ENCODE measurements at regions not wholly inside any gene's neighbourhood (a gene's known extent, or its start where the extent isn't known, plus 50 kb on each side); places are given as distances from the start of the nearest gene placed in this dataset.

DNA sequence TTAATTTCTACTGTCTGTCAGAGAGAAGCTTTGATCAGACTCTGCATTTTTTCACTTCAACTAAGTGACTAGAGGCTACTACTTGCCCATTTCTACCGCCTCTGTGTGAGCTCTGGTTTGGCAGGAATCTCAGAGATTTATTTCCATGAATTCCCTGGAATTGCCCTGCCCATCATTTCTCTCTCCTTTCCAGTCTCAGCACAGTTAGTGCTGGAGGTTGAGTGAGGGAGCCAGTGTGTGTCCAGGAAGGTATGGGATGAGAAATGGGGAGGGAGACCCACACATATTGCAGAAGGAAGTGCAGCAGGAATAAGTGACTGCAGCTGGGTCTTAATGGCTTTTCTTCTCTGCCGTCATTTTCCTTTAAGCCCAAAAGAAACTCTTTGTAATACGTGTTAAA, 443.1 kb upstream of the ZNF462 start:
- peak; percentile 82 for ATAC-seq
- TF ChIP-seq, protein P1, sequence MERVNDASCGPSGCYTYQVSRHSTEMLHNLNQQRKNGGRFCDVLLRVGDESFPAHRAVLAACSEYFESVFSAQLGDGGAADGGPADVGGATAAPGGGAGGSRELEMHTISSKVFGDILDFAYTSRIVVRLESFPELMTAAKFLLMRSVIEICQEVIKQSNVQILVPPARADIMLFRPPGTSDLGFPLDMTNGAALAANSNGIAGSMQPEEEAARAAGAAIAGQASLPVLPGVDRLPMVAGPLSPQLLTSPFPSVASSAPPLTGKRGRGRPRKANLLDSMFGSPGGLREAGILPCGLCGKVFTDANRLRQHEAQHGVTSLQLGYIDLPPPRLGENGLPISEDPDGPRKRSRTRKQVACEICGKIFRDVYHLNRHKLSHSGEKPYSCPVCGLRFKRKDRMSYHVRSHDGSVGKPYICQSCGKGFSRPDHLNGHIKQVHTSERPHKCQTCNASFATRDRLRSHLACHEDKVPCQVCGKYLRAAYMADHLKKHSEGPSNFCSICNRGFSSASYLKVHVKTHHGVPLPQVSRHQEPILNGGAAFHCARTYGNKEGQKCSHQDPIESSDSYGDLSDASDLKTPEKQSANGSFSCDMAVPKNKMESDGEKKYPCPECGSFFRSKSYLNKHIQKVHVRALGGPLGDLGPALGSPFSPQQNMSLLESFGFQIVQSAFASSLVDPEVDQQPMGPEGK (CRISPR knock-in tag; IDR thresholded peaks at IDR 0.05; ENCODE audit: borderline replicate concordance) = no peak
- TF ChIP-seq, protein P2, sequence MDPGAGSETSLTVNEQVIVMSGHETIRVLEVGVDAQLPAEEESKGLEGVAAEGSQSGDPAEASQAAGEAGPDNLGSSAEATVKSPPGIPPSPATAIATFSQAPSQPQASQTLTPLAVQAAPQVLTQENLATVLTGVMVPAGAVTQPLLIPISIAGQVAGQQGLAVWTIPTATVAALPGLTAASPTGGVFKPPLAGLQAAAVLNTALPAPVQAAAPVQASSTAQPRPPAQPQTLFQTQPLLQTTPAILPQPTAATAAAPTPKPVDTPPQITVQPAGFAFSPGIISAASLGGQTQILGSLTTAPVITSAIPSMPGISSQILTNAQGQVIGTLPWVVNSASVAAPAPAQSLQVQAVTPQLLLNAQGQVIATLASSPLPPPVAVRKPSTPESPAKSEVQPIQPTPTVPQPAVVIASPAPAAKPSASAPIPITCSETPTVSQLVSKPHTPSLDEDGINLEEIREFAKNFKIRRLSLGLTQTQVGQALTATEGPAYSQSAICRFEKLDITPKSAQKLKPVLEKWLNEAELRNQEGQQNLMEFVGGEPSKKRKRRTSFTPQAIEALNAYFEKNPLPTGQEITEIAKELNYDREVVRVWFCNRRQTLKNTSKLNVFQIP (CRISPR knock-in tag; IDR thresholded peaks at IDR 0.05; ENCODE audit: borderline replicate concordance, low read depth) = no peak
- TF ChIP-seq TOX (CRISPR knock-in tag; IDR thresholded peaks at IDR 0.05; ENCODE audit: borderline replicate concordance) (no peak), ISL1 (CRISPR knock-in tag; IDR thresholded peaks at IDR 0.05) (no peak), ZNF8 (CRISPR knock-in tag; IDR thresholded peaks at IDR 0.05) (no peak), ZC3H10 (CRISPR knock-in tag; IDR thresholded peaks at IDR 0.05) (no peak), CSDC2 (CRISPR knock-in tag; IDR thresholded peaks at IDR 0.05) (no peak), TCF4 (CRISPR knock-in tag; IDR thresholded peaks at IDR 0.05; ENCODE audit: borderline replicate concordance) (no peak), RARB (CRISPR knock-in tag; IDR thresholded peaks at IDR 0.05) (no peak), PPARA (CRISPR knock-in tag; IDR thresholded peaks at IDR 0.05; ENCODE audit: borderline replicate concordance) (no peak), ZFP3 (CRISPR knock-in tag; IDR thresholded peaks at IDR 0.05) (no peak), GLIS3 (CRISPR knock-in tag; IDR thresholded peaks at IDR 0.05) (no peak), ZNF70 (CRISPR knock-in tag; IDR thresholded peaks at IDR 0.05) (no peak), OSR1 (CRISPR knock-in tag; IDR thresholded peaks at IDR 0.05) (no peak), SNAI2 (CRISPR knock-in tag; IDR thresholded peaks at IDR 0.05) (no peak), ESRRG (CRISPR knock-in tag; IDR thresholded peaks at IDR 0.05) (no peak)
- TF ChIP-seq, protein P3, sequence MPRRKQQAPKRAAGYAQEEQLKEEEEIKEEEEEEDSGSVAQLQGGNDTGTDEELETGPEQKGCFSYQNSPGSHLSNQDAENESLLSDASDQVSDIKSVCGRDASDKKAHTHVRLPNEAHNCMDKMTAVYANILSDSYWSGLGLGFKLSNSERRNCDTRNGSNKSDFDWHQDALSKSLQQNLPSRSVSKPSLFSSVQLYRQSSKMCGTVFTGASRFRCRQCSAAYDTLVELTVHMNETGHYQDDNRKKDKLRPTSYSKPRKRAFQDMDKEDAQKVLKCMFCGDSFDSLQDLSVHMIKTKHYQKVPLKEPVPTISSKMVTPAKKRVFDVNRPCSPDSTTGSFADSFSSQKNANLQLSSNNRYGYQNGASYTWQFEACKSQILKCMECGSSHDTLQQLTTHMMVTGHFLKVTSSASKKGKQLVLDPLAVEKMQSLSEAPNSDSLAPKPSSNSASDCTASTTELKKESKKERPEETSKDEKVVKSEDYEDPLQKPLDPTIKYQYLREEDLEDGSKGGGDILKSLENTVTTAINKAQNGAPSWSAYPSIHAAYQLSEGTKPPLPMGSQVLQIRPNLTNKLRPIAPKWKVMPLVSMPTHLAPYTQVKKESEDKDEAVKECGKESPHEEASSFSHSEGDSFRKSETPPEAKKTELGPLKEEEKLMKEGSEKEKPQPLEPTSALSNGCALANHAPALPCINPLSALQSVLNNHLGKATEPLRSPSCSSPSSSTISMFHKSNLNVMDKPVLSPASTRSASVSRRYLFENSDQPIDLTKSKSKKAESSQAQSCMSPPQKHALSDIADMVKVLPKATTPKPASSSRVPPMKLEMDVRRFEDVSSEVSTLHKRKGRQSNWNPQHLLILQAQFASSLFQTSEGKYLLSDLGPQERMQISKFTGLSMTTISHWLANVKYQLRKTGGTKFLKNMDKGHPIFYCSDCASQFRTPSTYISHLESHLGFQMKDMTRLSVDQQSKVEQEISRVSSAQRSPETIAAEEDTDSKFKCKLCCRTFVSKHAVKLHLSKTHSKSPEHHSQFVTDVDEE (CRISPR knock-in tag; IDR thresholded peaks at IDR 0.05) = no peak
- TF ChIP-seq, protein P4, sequence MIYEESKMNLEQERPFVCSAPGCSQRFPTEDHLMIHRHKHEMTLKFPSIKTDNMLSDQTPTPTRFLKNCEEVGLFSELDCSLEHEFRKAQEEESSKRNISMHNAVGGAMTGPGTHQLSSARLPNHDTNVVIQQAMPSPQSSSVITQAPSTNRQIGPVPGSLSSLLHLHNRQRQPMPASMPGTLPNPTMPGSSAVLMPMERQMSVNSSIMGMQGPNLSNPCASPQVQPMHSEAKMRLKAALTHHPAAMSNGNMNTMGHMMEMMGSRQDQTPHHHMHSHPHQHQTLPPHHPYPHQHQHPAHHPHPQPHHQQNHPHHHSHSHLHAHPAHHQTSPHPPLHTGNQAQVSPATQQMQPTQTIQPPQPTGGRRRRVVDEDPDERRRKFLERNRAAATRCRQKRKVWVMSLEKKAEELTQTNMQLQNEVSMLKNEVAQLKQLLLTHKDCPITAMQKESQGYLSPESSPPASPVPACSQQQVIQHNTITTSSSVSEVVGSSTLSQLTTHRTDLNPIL (CRISPR knock-in tag; IDR thresholded peaks at IDR 0.05; ENCODE audit: low read depth) = no peak
- TF ChIP-seq, protein P5, sequence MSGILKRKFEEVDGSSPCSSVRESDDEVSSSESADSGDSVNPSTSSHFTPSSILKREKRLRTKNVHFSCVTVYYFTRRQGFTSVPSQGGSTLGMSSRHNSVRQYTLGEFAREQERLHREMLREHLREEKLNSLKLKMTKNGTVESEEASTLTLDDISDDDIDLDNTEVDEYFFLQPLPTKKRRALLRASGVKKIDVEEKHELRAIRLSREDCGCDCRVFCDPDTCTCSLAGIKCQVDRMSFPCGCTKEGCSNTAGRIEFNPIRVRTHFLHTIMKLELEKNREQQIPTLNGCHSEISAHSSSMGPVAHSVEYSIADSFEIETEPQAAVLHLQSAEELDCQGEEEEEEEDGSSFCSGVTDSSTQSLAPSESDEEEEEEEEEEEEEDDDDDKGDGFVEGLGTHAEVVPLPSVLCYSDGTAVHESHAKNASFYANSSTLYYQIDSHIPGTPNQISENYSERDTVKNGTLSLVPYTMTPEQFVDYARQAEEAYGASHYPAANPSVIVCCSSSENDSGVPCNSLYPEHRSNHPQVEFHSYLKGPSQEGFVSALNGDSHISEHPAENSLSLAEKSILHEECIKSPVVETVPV (CRISPR knock-in tag; IDR thresholded peaks at IDR 0.05) = no peak

DNA sequence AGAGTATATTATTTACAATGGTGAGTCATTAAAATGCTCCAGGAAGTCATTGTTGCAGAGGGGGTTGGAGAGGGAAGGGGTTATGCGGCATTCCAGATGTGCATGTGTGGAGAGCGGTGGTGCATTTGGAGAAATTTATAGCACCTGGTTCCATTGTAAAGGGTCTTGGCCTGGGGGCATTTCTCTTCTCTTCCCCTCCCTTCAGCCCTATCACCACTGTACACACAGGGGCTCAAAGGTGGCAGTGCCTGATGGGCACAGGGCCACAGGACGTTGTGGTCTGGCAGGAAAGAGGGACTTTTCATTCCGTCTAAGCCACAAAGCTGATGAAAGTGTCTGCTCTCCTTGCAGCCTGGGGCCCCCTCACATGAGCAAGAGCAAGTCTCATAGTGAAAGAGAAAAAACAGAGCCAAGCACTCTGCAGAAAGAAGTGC, 442.4 kb upstream of the ZNF462 start:
- ATAC-seq = peak; percentile 75
- TF ChIP-seq, protein P2 (CRISPR knock-in tag; IDR thresholded peaks at IDR 0.05; ENCODE audit: borderline replicate concordance, low read depth) = no peak
- TF ChIP-seq TCF4 (CRISPR knock-in tag; IDR thresholded peaks at IDR 0.05; ENCODE audit: borderline replicate concordance) (no peak), ISL1 (CRISPR knock-in tag; IDR thresholded peaks at IDR 0.05) (no peak), BACH2 (CRISPR knock-in tag; IDR thresholded peaks at IDR 0.05; ENCODE audit: borderline replicate concordance) (no peak), SNAI2 (CRISPR knock-in tag; IDR thresholded peaks at IDR 0.05) (no peak), ZC3H10 (CRISPR knock-in tag; IDR thresholded peaks at IDR 0.05) (no peak), ZFP3 (CRISPR knock-in tag; IDR thresholded peaks at IDR 0.05) (no peak), ZFP30 (CRISPR knock-in tag; IDR thresholded peaks at IDR 0.05) (no peak), OSR1 (CRISPR knock-in tag; IDR thresholded peaks at IDR 0.05) (no peak), TOX (CRISPR knock-in tag; IDR thresholded peaks at IDR 0.05; ENCODE audit: borderline replicate concordance) (no peak), ZNF70 (CRISPR knock-in tag; IDR thresholded peaks at IDR 0.05) (no peak), RARB (CRISPR knock-in tag; IDR thresholded peaks at IDR 0.05) (no peak), ZNF8 (CRISPR knock-in tag; IDR thresholded peaks at IDR 0.05) (no peak)
- TF ChIP-seq, protein P3 (CRISPR knock-in tag; IDR thresholded peaks at IDR 0.05) = no peak
- TF ChIP-seq, protein P1 (CRISPR knock-in tag; IDR thresholded peaks at IDR 0.05; ENCODE audit: borderline replicate concordance) = no peak
- TF ChIP-seq, protein P4 (CRISPR knock-in tag; IDR thresholded peaks at IDR 0.05; ENCODE audit: low read depth) = no peak
